ENCODE measurements at regions not wholly inside any gene's neighbourhood (a gene's known extent, or its start where the extent isn't known, plus 50 kb on each side); places are given as distances from the start of the nearest gene placed in this dataset.
"Not testable (repeated sequence)": the region's sequence is repeated elsewhere in the genome, so short reads cannot be mapped to it uniquely, and the experiment has no call there.

GRCh38 chrX:101740642-101741041 lies 81.0 kb upstream of the ARMCX2 start:
- H3K4me1 Mint-ChIP-seq = no peaks in the 10 kb centered on the region
- H3K9me3 Mint-ChIP-seq = no peaks in the 10 kb centered on the region
- H3K27ac Mint-ChIP-seq = no peak overlapping the region
- H3K4me3 Mint-ChIP-seq = no peak overlapping the region
- H3K27me3 Mint-ChIP-seq = peaks cover under 1% of the 10 kb centered on the region
- DNase-seq = no peak
- H3K36me3 Mint-ChIP-seq (ENCODE audit: low read depth) = no peaks in the 10 kb centered on the region
- intact Hi-C loops (cut with micrococcal nuclease) = no loop called here

GRCh38 chrX:101738867-101739266 lies 79.2 kb upstream of the ARMCX2 start:
- H3K4me3 Mint-ChIP-seq; DNase-seq; H3K27me3 Mint-ChIP-seq; H3K9me3 Mint-ChIP-seq; H3K27ac Mint-ChIP-seq; H3K36me3 Mint-ChIP-seq (ENCODE audit: low read depth); H3K4me1 Mint-ChIP-seq; intact Hi-C loops (cut with micrococcal nuclease): not testable (repeated sequence)

GRCh38 chrX:101738411-101738810 lies 78.8 kb upstream of the ARMCX2 start:
- not testable (repeated sequence) for H3K27ac Mint-ChIP-seq, H3K9me3 Mint-ChIP-seq

GRCh38 chrX:101736651-101737050 lies 77.0 kb upstream of the ARMCX2 start:
- no peak overlapping the region for H3K4me3 Mint-ChIP-seq
- intact Hi-C loops (cut with micrococcal nuclease) = no loop called here
- H3K9me3 Mint-ChIP-seq = no peaks in the 10 kb centered on the region
- H3K27me3 Mint-ChIP-seq = no peaks in the 10 kb centered on the region
- no peak for DNase-seq
- H3K27ac Mint-ChIP-seq = no peak overlapping the region
- H3K4me1 Mint-ChIP-seq = no peaks in the 10 kb centered on the region
- no peaks in the 10 kb centered on the region for H3K36me3 Mint-ChIP-seq (ENCODE audit: low read depth)

More at GRCh38 chrX:101738411-101738810, 78.8 kb upstream of the ARMCX2 start:
- H3K4me3 Mint-ChIP-seq; H3K4me1 Mint-ChIP-seq; H3K36me3 Mint-ChIP-seq (ENCODE audit: low read depth); intact Hi-C loops (cut with micrococcal nuclease); DNase-seq; H3K27me3 Mint-ChIP-seq: not testable (repeated sequence)

- no peak overlapping the region for H3K27ac Mint-ChIP-seq
- intact Hi-C loops (cut with micrococcal nuclease) = no loop called here
- no peaks in the 10 kb centered on the region for H3K9me3 Mint-ChIP-seq
- H3K36me3 Mint-ChIP-seq (ENCODE audit: low read depth) = no peaks in the 10 kb centered on the region
- H3K4me1 Mint-ChIP-seq = no peaks in the 10 kb centered on the region
- DNase-seq = no peak
- H3K27me3 Mint-ChIP-seq = no peaks in the 10 kb centered on the region
- no peak overlapping the region for H3K4me3 Mint-ChIP-seq
Observed at GRCh38 chrX:101732870-101733269, 73.2 kb upstream of the ARMCX2 start.

- DNase-seq = no peak
- Mint-ChIP-seq H3K9me3 (no peaks in the 10 kb centered on the region), H3K27me3 (peaks cover 6% of the 10 kb centered on the region), H3K36me3 (ENCODE audit: low read depth) (no peaks in the 10 kb centered on the region), H3K4me3 (no peak overlapping the region), H3K27ac (no peak overlapping the region), H3K4me1 (no peaks in the 10 kb centered on the region)
- intact Hi-C loops (cut with micrococcal nuclease) = no loop called here
Observed at GRCh38 chrX:101729986-101730385, 70.3 kb upstream of the ARMCX2 start.
